WTC11 (cell line): ENCODE measurements at regions not wholly inside any gene's neighbourhood (a gene's known extent, or its start where the extent isn't known, plus 50 kb on each side); places are given as distances from the start of the nearest gene placed in this dataset.

Experiments used
- ATAC-seq: fragments of 200-7000 bp; cut with Tn5 transposase; 2 replicates; pipeline ENCODE4 v1.10.0; 2021; ENCODE audit warnings: mild to moderate bottlenecking, moderate library complexity
- CTCF ChIA-PET: fragments of 300-600 bp; sonication (Branson Sonifier 250); formaldehyde crosslinking; loops from one replicate; lab custom pipeline; 2021; ENCODE audit warnings: antibody characterized with exemption; lab: Charles Lee
- POLR2A ChIA-PET: fragments of 350-600 bp; sonication (Branson Sonifier 250); formaldehyde crosslinking; loops from one replicate; lab custom pipeline; 2021; ENCODE audit warnings: antibody characterized with exemption; lab: Charles Lee
- DNase-seq: peaks from one replicate; pipeline ENCODE4 v3.0.0; 2021; ENCODE audit warnings: low spot score
- H3K27ac Mint-ChIP-seq: 2 replicates; pipeline ENCODE4 v1.8.0; 2021; ENCODE audit warnings: mixed read lengths
- H3K27me3 Mint-ChIP-seq: 2 replicates; pipeline ENCODE4 v1.8.0; 2021; ENCODE audit warnings: low read depth, mild to moderate bottlenecking, moderate library complexity, mixed read lengths
- H3K36me3 Mint-ChIP-seq: 2 replicates; pipeline ENCODE4 v1.8.0; 2021; ENCODE audit warnings: mixed read lengths
- H3K4me1 Mint-ChIP-seq: 2 replicates; pipeline ENCODE4 v1.8.0; 2022; ENCODE audit warnings: mixed read lengths
- H3K4me3 Mint-ChIP-seq: 2 replicates; pipeline ENCODE4 v1.8.0; 2021; ENCODE audit warnings: mild to moderate bottlenecking, moderate library complexity, mixed read lengths
- H3K9me3 Mint-ChIP-seq: 2 replicates; pipeline ENCODE4 v1.8.0; 2021; ENCODE audit warnings: mixed read lengths
- CREM ChIP-seq: sonication (generic); formaldehyde crosslinking; IDR thresholded peaks from 2 replicates; pipeline ENCODE4 v1.8.1; 2022; ENCODE audit warnings: mild to moderate bottlenecking, missing genetic modification reagents, moderate library complexity
- CTCF ChIP-seq: fragments of 200-600 bp; IDR thresholded peaks from 2 replicates; pipeline ENCODE4 v1.8.0; 2022; ENCODE audit warnings: antibody characterized with exemption
- E2F5 ChIP-seq: sonication (generic); formaldehyde crosslinking; IDR thresholded peaks from 2 replicates; pipeline ENCODE4 v1.8.1; 2022; ENCODE audit warnings: mild to moderate bottlenecking, moderate library complexity, missing genetic modification reagents
- EMX1 ChIP-seq: fragments of 250-450 bp; sonication (Bioruptor Pico); IDR thresholded peaks from 2 replicates; pipeline ENCODE4 v1.8.0; 2021; ENCODE audit warnings: mild to moderate bottlenecking
- FOXP1 ChIP-seq: sonication (generic); formaldehyde crosslinking; IDR thresholded peaks from 2 replicates; pipeline ENCODE4 v1.8.0; 2022; ENCODE audit warnings: missing genetic modification reagents, mild to moderate bottlenecking, moderate library complexity, borderline replicate concordance
- FOXP4 ChIP-seq: sonication (generic); formaldehyde crosslinking; IDR thresholded peaks from 2 replicates; pipeline ENCODE4 v1.8.0; 2022; ENCODE audit warnings: mild to moderate bottlenecking, missing genetic modification reagents
- JAZF1 ChIP-seq: fragments of 250-450 bp; sonication (Bioruptor Pico); IDR thresholded peaks from 2 replicates; pipeline ENCODE4 v1.9.0; 2021; ENCODE audit warnings: moderate library complexity, mild to moderate bottlenecking, inconsistent platforms
- NFYB ChIP-seq: sonication (generic); formaldehyde crosslinking; conservative IDR thresholded peaks from 2 replicates; pipeline ENCODE4 v1.8.0; 2022; ENCODE audit warnings: low read depth, missing genetic modification reagents
- RELA ChIP-seq: sonication (generic); formaldehyde crosslinking; IDR thresholded peaks from 2 replicates; pipeline ENCODE4 v1.8.1; 2022; ENCODE audit warnings: missing genetic modification reagents, mild to moderate bottlenecking, borderline replicate concordance
- TEAD4 ChIP-seq: sonication (generic); formaldehyde crosslinking; IDR thresholded peaks from 2 replicates; pipeline ENCODE4 v1.8.0; 2022; ENCODE audit warnings: mild to moderate bottlenecking, missing genetic modification reagents
- ZNF121 ChIP-seq: sonication (generic); formaldehyde crosslinking; IDR thresholded peaks from 2 replicates; pipeline ENCODE4 v1.8.0; 2023; ENCODE audit warnings: missing genetic modification reagents
- ZNF232 ChIP-seq: sonication (generic); formaldehyde crosslinking; IDR thresholded peaks from 2 replicates; pipeline ENCODE4 v1.8.0; 2022; ENCODE audit warnings: mild to moderate bottlenecking, missing genetic modification reagents
- ZNF671 ChIP-seq: fragments of 250-450 bp; sonication (Bioruptor Pico); IDR thresholded peaks from 2 replicates; pipeline ENCODE4 v1.8.0; 2021; ENCODE audit warnings: mild to moderate bottlenecking

GRCh38 chr2:147293991-147294824 lies 550.6 kb upstream of the ACVR2A start:
- TF ChIP-seq FOXP1 (CRISPR knock-in tag): no peak
- no peak for TF ChIP-seq ZNF671 (CRISPR knock-in tag)
- TF ChIP-seq JAZF1 (CRISPR knock-in tag): no peak
- TF ChIP-seq NFYB (CRISPR knock-in tag): no peak
- TF ChIP-seq, all 79 proteins: peak for 0
- Mint-ChIP-seq H3K4me3 (no peak overlapping the region), H3K4me1 (no peaks in the 10 kb centered on the region), H3K27ac (no peak overlapping the region; the same call in 1 of the 2 replicates), H3K36me3 (no peaks in the 10 kb centered on the region), H3K27me3 (no peaks in the 10 kb centered on the region), H3K9me3 (0 out of 2 replicates have a peak, but pooled peaks cover 4% of the 10 kb centered on the region)
- DNase-seq (no peak), ATAC-seq (no peak)
- CTCF ChIA-PET: no interaction called here
- POLR2A ChIA-PET: no interaction called here

- POLR2A ChIA-PET: interaction anchor here (0.6 kb wide), 1 partner anchor 11 kb away, joined by 15 read pairs; no protein-coding TSS in a partner anchor
- CTCF ChIA-PET: no interaction called here
- Mint-ChIP-seq H3K4me1 (peaks cover 7% of the 10 kb centered on the region), H3K36me3 (peaks cover 3% of the 10 kb centered on the region), H3K9me3 (peaks cover 9% of the 10 kb centered on the region), H3K4me3 (no peak overlapping the region), H3K27ac (no peak overlapping the region), H3K27me3 (no peaks in the 10 kb centered on the region; the same call in 1 of the 2 replicates)
- DNase-seq (no peak), ATAC-seq (no peak)
- no peak for TF ChIP-seq TEAD4 (CRISPR knock-in tag)
- TF ChIP-seq NFYB (CRISPR knock-in tag): no peak
- no peak for TF ChIP-seq EMX1 (CRISPR knock-in tag)
- no peak for TF ChIP-seq ZNF121 (CRISPR knock-in tag)
- TF ChIP-seq RELA (CRISPR knock-in tag): no peak
- no peak for TF ChIP-seq ZNF232 (CRISPR knock-in tag)
- no peak for TF ChIP-seq E2F5 (CRISPR knock-in tag)
These were observed 556.7 kb upstream of the ACVR2A start for GRCh38 chr2:147288131-147288530.

GRCh38 chr2:147275943-147276342 lies 568.9 kb upstream of the ACVR2A start:
- peak; percentile 46 for DNase-seq
- CTCF ChIA-PET: interaction anchor here (0.5 to 1.3 kb wide), 9 partner anchors 9 to 745 kb away, joined by 3 to 9 read pairs (median 4); partner anchors contain the start of genes MBD5 and ORC4
- H3K4me1 Mint-ChIP-seq: 0 out of 2 replicates have a peak, but pooled peaks cover 3% of the 10 kb centered on the region
- no peaks in the 10 kb centered on the region for H3K36me3 Mint-ChIP-seq
- peak; percentile 38; the same call in 1 of the 2 replicates for TF ChIP-seq CTCF
- no peak for TF ChIP-seq CREM
- TF ChIP-seq FOXP4: no peak
- TF ChIP-seq E2F5 (CRISPR knock-in tag): no peak
- TF ChIP-seq, all 79 proteins: peak for 1
- ATAC-seq: peak; percentile 97
- Mint-ChIP-seq H3K27ac (no peak overlapping the region), H3K9me3 (peaks cover 12% of the 10 kb centered on the region), H3K4me3 (no peak overlapping the region), H3K27me3 (no peaks in the 10 kb centered on the region)
- POLR2A ChIA-PET: no interaction called here
